Stomach (tissue), 8 donors: ENCODE measurements at regions not wholly inside any gene's neighbourhood (a gene's known extent, or its start where the extent isn't known, plus 50 kb on each side); places are given as distances from the start of the nearest gene placed in this dataset.

Source experiments
- DNase-seq, 2 donors: peaks; one replicate each; pipeline versions ENCODE4 v3.0.0 to v3.0.0-alpha.2; 2013 to 2019
- H3K27ac ChIP-seq, 5 donors: fragments of 200-600 bp in 4 of 5; sonication (generic) in 4 of 5; one replicate each; pipeline ENCODE4 v1.5.1; 2013 to 2019; ENCODE audit warnings: mild to moderate bottlenecking in 1 of 5, moderate library complexity in 1 of 5
- H3K27me3 ChIP-seq, 3 donors: fragments of 200-600 bp; sonication (generic); one replicate each; pipeline ENCODE4 v1.5.1; 2017 to 2019; ENCODE audit warnings: mixed run types in 1 of 3
- H3K36me3 ChIP-seq, 4 donors: fragments of 200-600 bp; sonication (generic); 1 replicate in 3 of 4; 2 replicates in 1 of 4; pipeline ENCODE4 v1.5.1; 2016 to 2019
- H3K4me1 ChIP-seq, 4 donors: fragments of 200-600 bp; sonication (generic); one replicate each; pipeline ENCODE4 v1.5.1; 2016 to 2019
- H3K4me3 ChIP-seq, 4 donors: fragments of 200-600 bp; sonication (generic) in 3 of 4; one replicate each; pipeline ENCODE4 v1.5.1; 2016 to 2019; ENCODE audit warnings: mild to moderate bottlenecking in 1 of 4
- H3K9me3 ChIP-seq, 4 donors: fragments of 200-600 bp; sonication (generic); one replicate each; pipeline ENCODE4 v1.5.1; 2016 to 2019
- EP300 ChIP-seq: sonication (generic); formaldehyde crosslinking; IDR thresholded peaks from one replicate; pipeline ENCODE4 v1.6.1; 2017; ENCODE audit warnings: antibody characterized with exemption
- POLR2A ChIP-seq, 4 donors: fragments of 450-650 bp; IDR thresholded peaks; one replicate each; pipeline ENCODE4 v1.6.1; 2016; ENCODE audit warnings: antibody characterized with exemption in 4 of 4, control low read depth in 2 of 4, mild to moderate bottlenecking in 1 of 4, moderate library complexity in 1 of 4
- POLR2AphosphoS5 ChIP-seq, 3 donors: sonication (generic); formaldehyde crosslinking; IDR thresholded peaks; one replicate each; pipeline ENCODE4 v1.6.1; 2016; ENCODE audit warnings: antibody characterized with exemption in 3 of 3
- WGBS, 5 donors: extraction: QIAGEN DNeasy Blood & Tissue Kit in 3 of 5; methylation state at CpG; one replicate each; pipeline versions ENCODE4 v1.1.5 to v1.1.7; 2013 to 2018; 5-methylcytosine and 5-hydroxymethylcytosine counted together
- intact Hi-C: fragments of 100-400 bp; cut with DNase I; formaldehyde crosslinking; loops from one replicate; pipeline ENCODE4 v1.15.1; 2023; ENCODE audit warnings: low total_unique reads
- TF ChIP-seq, protein P1 (sequence below), 7 experiments: fragments of 450-650 bp in 4 of 7; fragments of 200-600 bp in 3 of 7; sonication (generic) in 3 of 7; IDR thresholded peaks; one replicate each; pipeline ENCODE4 v1.5.1; 2016 to 2019; ENCODE audit warnings: antibody characterized with exemption in 7 of 7, control low read depth in 2 of 7, mild to moderate bottlenecking in 1 of 7
- donor health status: healthy with polysubstance abuse.
- donor health status: Bipolar disorder and iron deficiency.
- donor health status: healthy.

DNA sequence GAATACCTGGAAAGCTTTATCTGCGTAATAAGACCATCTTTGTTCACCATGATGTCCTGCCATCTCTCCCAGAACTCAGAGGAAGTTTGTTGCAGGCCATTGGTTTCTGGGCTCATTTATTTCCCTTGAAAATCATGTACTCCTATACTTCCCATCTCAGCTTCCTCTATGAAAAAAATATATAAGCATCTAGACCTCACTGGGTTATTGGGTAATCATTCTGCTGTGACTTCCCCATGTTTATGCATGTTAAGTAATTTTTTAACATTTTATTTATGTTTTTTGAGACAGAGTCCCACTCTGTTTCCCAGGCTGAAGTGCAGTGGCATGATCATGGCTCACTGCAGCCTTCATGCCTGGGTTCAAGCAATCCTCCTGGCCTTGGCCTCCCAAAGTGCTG is 184.5 kb downstream of the ZPLD1 start:
- no peaks in the 10 kb centered on the region for H3K27me3 ChIP-seq
- peaks cover 0 to 7% (median 0%) of the 10 kb centered on the region in 4 donors for H3K9me3 ChIP-seq
- intact Hi-C loops: no loop called here
- 86 to 97% (median 90%) methylated on average over 1 of the region's 1 CpG for WGBS, 5 donors
- H3K36me3 ChIP-seq: no peaks in the 10 kb centered on the region
- no peak overlapping the region for H3K4me3 ChIP-seq
- DNase-seq: no peak
- H3K27ac ChIP-seq: no peak overlapping the region
- TF ChIP-seq, protein P1, sequence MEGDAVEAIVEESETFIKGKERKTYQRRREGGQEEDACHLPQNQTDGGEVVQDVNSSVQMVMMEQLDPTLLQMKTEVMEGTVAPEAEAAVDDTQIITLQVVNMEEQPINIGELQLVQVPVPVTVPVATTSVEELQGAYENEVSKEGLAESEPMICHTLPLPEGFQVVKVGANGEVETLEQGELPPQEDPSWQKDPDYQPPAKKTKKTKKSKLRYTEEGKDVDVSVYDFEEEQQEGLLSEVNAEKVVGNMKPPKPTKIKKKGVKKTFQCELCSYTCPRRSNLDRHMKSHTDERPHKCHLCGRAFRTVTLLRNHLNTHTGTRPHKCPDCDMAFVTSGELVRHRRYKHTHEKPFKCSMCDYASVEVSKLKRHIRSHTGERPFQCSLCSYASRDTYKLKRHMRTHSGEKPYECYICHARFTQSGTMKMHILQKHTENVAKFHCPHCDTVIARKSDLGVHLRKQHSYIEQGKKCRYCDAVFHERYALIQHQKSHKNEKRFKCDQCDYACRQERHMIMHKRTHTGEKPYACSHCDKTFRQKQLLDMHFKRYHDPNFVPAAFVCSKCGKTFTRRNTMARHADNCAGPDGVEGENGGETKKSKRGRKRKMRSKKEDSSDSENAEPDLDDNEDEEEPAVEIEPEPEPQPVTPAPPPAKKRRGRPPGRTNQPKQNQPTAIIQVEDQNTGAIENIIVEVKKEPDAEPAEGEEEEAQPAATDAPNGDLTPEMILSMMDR (IDR thresholded peaks at IDR 0.05): no peak
- TF ChIP-seq POLR2A (IDR thresholded peaks at IDR 0.05) (no peak), EP300 (no peak), POLR2AphosphoS5 (IDR thresholded peaks at IDR 0.05) (no peak)
- no peaks in the 10 kb centered on the region for H3K4me1 ChIP-seq

DNA sequence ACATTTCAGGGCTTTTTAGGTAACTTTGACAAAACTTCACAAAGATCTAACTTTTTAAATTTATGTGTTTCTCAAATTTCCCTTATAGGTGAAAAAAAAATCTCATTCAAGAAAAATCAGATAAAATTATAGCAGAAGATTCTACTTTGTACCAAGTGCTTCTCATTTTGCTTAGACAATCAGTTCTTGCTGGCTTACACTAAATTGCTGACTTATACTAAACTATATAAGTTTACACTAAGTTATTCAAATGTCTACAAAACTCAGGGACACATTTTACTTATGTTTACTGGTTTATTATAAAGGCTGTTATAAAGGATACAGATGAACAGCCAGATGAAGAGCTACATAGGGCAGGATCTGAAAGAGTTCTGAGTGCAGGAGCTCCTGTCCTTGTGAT is 195.1 kb downstream of the ZPLD1 start:
- Histone ChIP-seq H3K27ac (no peak overlapping the region), H3K9me3 (peaks cover 0 to 3% (median 1%) of the 10 kb centered on the region in 4 donors), H3K27me3 (no peaks in the 10 kb centered on the region), H3K4me3 (no peak overlapping the region), H3K4me1 (no peaks in the 10 kb centered on the region), H3K36me3 (no peaks in the 10 kb centered on the region)
- intact Hi-C loops: no loop called here
- no peak for DNase-seq
- TF ChIP-seq, protein P1 (IDR thresholded peaks at IDR 0.05): no peak
- TF ChIP-seq POLR2AphosphoS5 (IDR thresholded peaks at IDR 0.05) (no peak), POLR2A (IDR thresholded peaks at IDR 0.05) (no peak), EP300 (no peak)

DNA sequence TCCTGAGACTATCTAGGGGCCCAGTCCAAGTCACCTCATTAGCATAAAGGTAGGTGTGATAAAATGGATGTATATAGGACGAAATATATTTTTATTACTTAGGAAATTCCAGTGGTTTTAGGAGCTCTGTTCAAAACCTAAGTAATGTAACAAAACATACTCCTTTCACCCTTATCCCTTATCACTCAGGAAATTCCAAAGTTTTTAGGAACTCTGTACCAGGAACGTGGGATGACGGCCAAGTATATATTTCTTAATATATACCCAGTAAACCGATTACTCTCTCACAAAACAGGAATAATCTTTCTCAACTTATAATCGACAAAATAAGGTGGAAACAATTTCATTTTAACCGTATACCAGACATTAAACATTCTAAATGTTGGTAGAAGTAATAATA is 195.7 kb downstream of the ZPLD1 start:
- no peaks in the 10 kb centered on the region for H3K36me3 ChIP-seq
- no peak for DNase-seq
- WGBS, 5 donors: 69 to 81% (median 73%) methylated on average over 6 of the region's 6 CpGs
- no peak overlapping the region for H3K4me3 ChIP-seq
- intact Hi-C loops: no loop called here
- no peak overlapping the region for H3K27ac ChIP-seq
- no peak for TF ChIP-seq POLR2A (IDR thresholded peaks at IDR 0.05)
- no peak for TF ChIP-seq POLR2AphosphoS5 (IDR thresholded peaks at IDR 0.05)
- TF ChIP-seq, protein P1 (IDR thresholded peaks at IDR 0.05): no peak
- TF ChIP-seq EP300: no peak
- H3K9me3 ChIP-seq: peaks cover 0 to 3% (median 1%) of the 10 kb centered on the region in 4 donors
- H3K4me1 ChIP-seq: no peaks in the 10 kb centered on the region
- H3K27me3 ChIP-seq: no peaks in the 10 kb centered on the region

DNA sequence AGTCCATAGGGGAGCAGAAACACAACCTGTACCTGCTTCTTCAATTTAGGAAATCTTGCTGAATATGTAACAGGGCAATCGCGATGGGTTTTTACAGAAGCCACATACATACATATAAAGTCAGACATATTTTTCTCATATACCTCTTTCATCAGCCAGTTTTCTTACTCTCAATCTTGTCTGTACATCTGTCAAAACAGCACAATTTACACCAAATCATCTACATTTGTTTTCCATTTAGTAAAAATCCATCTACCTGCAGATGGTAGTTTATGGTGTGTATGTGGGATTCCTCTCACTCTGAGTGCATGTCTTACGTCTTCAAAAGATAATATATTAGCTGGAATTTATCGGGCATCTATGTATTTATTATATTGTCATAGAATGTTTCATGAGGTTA is 208.7 kb downstream of the ZPLD1 start:
- no peaks in the 10 kb centered on the region for H3K27me3 ChIP-seq
- TF ChIP-seq, protein P1 (IDR thresholded peaks at IDR 0.05): no peak
- TF ChIP-seq POLR2A (IDR thresholded peaks at IDR 0.05) (no peak), EP300 (no peak), POLR2AphosphoS5 (IDR thresholded peaks at IDR 0.05) (no peak)
- no peaks in the 10 kb centered on the region for H3K36me3 ChIP-seq
- no peak overlapping the region for H3K27ac ChIP-seq
- H3K4me1 ChIP-seq: no peaks in the 10 kb centered on the region
- no peak overlapping the region for H3K4me3 ChIP-seq
- no peaks in the 10 kb centered on the region for H3K9me3 ChIP-seq
- intact Hi-C loops: no loop called here
- DNase-seq: no peak
- WGBS, 5 donors: 86 to 91% (median 90%) methylated on average over 4 of the region's 4 CpGs
